Osteocyte (in vitro differentiated cells): ENCODE measurements at regions not wholly inside any gene's neighbourhood (a gene's known extent, or its start where the extent isn't known, plus 50 kb on each side); places are given as distances from the start of the nearest gene placed in this dataset.

Experiments used
- DNase-seq: peaks from one replicate; pipeline ENCODE4 v3.0.0; 2021; ENCODE audit warnings: mixed read lengths; ENCODE audit not compliant: unreplicated experiment; ENCODE audit errors: extremely low spot score
- H3K27ac Mint-ChIP-seq: one replicate; pipeline ENCODE4 v1.8.0; 2021; ENCODE audit warnings: mild to moderate bottlenecking, mixed read lengths; ENCODE audit not compliant: unreplicated experiment
- H3K27me3 Mint-ChIP-seq: one replicate; pipeline ENCODE4 v1.8.0; 2021; ENCODE audit warnings: mixed read lengths; ENCODE audit not compliant: unreplicated experiment
- H3K36me3 Mint-ChIP-seq: one replicate; pipeline ENCODE4 v1.8.0; 2021; ENCODE audit warnings: mixed read lengths; ENCODE audit not compliant: unreplicated experiment
- H3K4me1 Mint-ChIP-seq: one replicate; pipeline ENCODE4 v1.8.0; 2021; ENCODE audit warnings: mixed read lengths; ENCODE audit not compliant: unreplicated experiment
- H3K4me3 Mint-ChIP-seq: one replicate; pipeline ENCODE4 v1.8.0; 2021; ENCODE audit warnings: mild to moderate bottlenecking, moderate library complexity, mixed read lengths; ENCODE audit not compliant: unreplicated experiment
- H3K9me3 Mint-ChIP-seq: one replicate; pipeline ENCODE4 v1.8.0; 2021; ENCODE audit warnings: mixed read lengths; ENCODE audit not compliant: unreplicated experiment
- CTCF ChIP-seq: fragments of 200-600 bp; sonication (generic); IDR thresholded peaks from 2 replicates; pipeline ENCODE4 v1.5.0; 2021; ENCODE audit warnings: antibody characterized with exemption, mild to moderate bottlenecking, moderate library complexity

- no peak for TF ChIP-seq CTCF
- Mint-ChIP-seq H3K36me3 (no peaks in the 10 kb centered on the region), H3K27ac (no peak overlapping the region), H3K9me3 (no peaks in the 10 kb centered on the region), H3K27me3 (no peaks in the 10 kb centered on the region), H3K4me3 (no peak overlapping the region), H3K4me1 (peaks cover 34% of the 10 kb centered on the region)
- DNase-seq, result no peak
These were observed 128.8 kb upstream of the GGTLC1 start for GRCh38 chr20:24117383-24117782.

GRCh38 chr20:24116611-24117010 is 128.0 kb upstream of the GGTLC1 start:
- H3K27ac Mint-ChIP-seq, result no peak overlapping the region
- no peak overlapping the region for H3K4me3 Mint-ChIP-seq
- H3K27me3 Mint-ChIP-seq, result no peaks in the 10 kb centered on the region
- H3K9me3 Mint-ChIP-seq, result no peaks in the 10 kb centered on the region
- H3K4me1 Mint-ChIP-seq, result peaks cover 29% of the 10 kb centered on the region
- no peak for DNase-seq
- H3K36me3 Mint-ChIP-seq, result no peaks in the 10 kb centered on the region
- TF ChIP-seq CTCF, result no peak

GRCh38 chr20:24112360-24112759 is 123.8 kb upstream of the GGTLC1 start:
- no peak overlapping the region for H3K27ac Mint-ChIP-seq
- no peaks in the 10 kb centered on the region for H3K9me3 Mint-ChIP-seq
- H3K27me3 Mint-ChIP-seq, result no peaks in the 10 kb centered on the region
- H3K36me3 Mint-ChIP-seq, result no peaks in the 10 kb centered on the region
- H3K4me3 Mint-ChIP-seq, result no peak overlapping the region
- peaks cover 10% of the 10 kb centered on the region for H3K4me1 Mint-ChIP-seq
- no peak for DNase-seq
- TF ChIP-seq CTCF, result no peak

GRCh38 chr20:24111858-24112257 is 123.3 kb upstream of the GGTLC1 start:
- no peak for DNase-seq
- Mint-ChIP-seq H3K36me3 (no peaks in the 10 kb centered on the region), H3K4me3 (no peak overlapping the region), H3K4me1 (peaks cover 9% of the 10 kb centered on the region), H3K27ac (no peak overlapping the region), H3K9me3 (no peaks in the 10 kb centered on the region), H3K27me3 (no peaks in the 10 kb centered on the region)
- TF ChIP-seq CTCF, result no peak

GRCh38 chr20:24109537-24109936 is 121.0 kb upstream of the GGTLC1 start:
- no peak for DNase-seq
- Mint-ChIP-seq H3K4me1 (peaks cover 17% of the 10 kb centered on the region), H3K27ac (no peak overlapping the region), H3K9me3 (no peaks in the 10 kb centered on the region), H3K36me3 (no peaks in the 10 kb centered on the region), H3K4me3 (no peak overlapping the region), H3K27me3 (no peaks in the 10 kb centered on the region)
- TF ChIP-seq CTCF, result no peak
